T-helper 2 cell treated with Interferon-gamma antibody and Interleukin-4, amounts not matched to agents 5 μg/mL and 100 μg/mL, for 36 hours (primary cell): ENCODE measurements at regions not wholly inside any gene's neighbourhood (a gene's known extent, or its start where the extent isn't known, plus 50 kb on each side); places are given as distances from the start of the nearest gene placed in this dataset.
"Not testable (repeated sequence)": the region's sequence is repeated elsewhere in the genome, so short reads cannot be mapped to it uniquely, and the experiment has no call there.

Experiments
- DNase-seq: peaks from one replicate; pipeline ENCODE4 v3.0.0; 2021; ENCODE audit warnings: low spot score
- H3K27ac Mint-ChIP-seq: one replicate; pipeline ENCODE4 v1.8.0; 2021; ENCODE audit warnings: mild to moderate bottlenecking, mixed read lengths
- H3K27me3 Mint-ChIP-seq: one replicate; pipeline ENCODE4 v1.8.0; 2021; ENCODE audit warnings: low read depth, mixed read lengths
- H3K36me3 Mint-ChIP-seq: one replicate; pipeline ENCODE4 v1.8.0; 2021; ENCODE audit warnings: low read depth, mixed read lengths
- H3K4me1 Mint-ChIP-seq: one replicate; pipeline ENCODE4 v1.8.0; 2021; ENCODE audit warnings: low read depth, mixed read lengths
- H3K4me3 Mint-ChIP-seq: one replicate; pipeline ENCODE4 v1.8.0; 2022; ENCODE audit warnings: mild to moderate bottlenecking, moderate library complexity, mixed read lengths
- H3K9me3 Mint-ChIP-seq: one replicate; pipeline ENCODE4 v1.8.0; 2021; ENCODE audit warnings: mixed read lengths

GRCh38 chr12:131533139-131533538, 177.8 kb upstream of the SFSWAP start:
- no peak overlapping the region for H3K4me3 Mint-ChIP-seq
- peaks cover 11% of the 10 kb centered on the region for H3K4me1 Mint-ChIP-seq
- H3K27ac Mint-ChIP-seq = no peak overlapping the region
- DNase-seq = no peak
- no peaks in the 10 kb centered on the region for H3K9me3 Mint-ChIP-seq
- no peaks in the 10 kb centered on the region for H3K36me3 Mint-ChIP-seq
- no peaks in the 10 kb centered on the region for H3K27me3 Mint-ChIP-seq

- Mint-ChIP-seq H3K27me3 (no peaks in the 10 kb centered on the region), H3K9me3 (no peaks in the 10 kb centered on the region), H3K27ac (peak overlapping the region; percentile 45), H3K4me3 (no peak overlapping the region), H3K36me3 (no peaks in the 10 kb centered on the region), H3K4me1 (peaks cover 4% of the 10 kb centered on the region)
- no peak for DNase-seq
These were observed 175.1 kb upstream of the SFSWAP start for GRCh38 chr12:131535779-131536178.

DNA sequence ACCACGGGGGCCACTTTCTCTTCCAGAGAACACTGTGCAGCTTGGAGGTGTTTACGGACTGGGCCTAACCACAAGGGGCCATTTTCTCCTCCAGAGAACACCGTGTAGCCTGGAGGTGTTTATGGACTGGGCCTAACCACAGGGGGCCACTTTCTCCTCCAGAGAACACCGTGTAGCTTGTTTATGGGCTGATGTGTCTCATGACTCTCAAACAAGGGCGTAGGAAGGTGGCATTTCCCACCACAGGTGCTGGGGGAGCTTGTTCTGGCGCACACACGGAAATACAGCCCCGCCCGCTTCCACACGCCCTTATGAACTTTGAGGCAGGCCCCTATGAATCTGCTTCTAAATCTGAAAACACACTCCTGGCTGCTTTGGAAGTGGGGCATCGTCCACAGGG, 174.6 kb upstream of the SFSWAP start:
- H3K4me1 Mint-ChIP-seq = peaks cover 4% of the 10 kb centered on the region
- H3K27me3 Mint-ChIP-seq = no peaks in the 10 kb centered on the region
- H3K9me3 Mint-ChIP-seq = no peaks in the 10 kb centered on the region
- DNase-seq = peak; percentile 8
- no peak overlapping the region for H3K4me3 Mint-ChIP-seq
- no peak overlapping the region for H3K27ac Mint-ChIP-seq
- H3K36me3 Mint-ChIP-seq = no peaks in the 10 kb centered on the region

GRCh38 chr12:131536766-131537165, 174.1 kb upstream of the SFSWAP start:
- Mint-ChIP-seq H3K27me3 (no peaks in the 10 kb centered on the region), H3K4me1 (peaks cover 4% of the 10 kb centered on the region), H3K27ac (no peak overlapping the region), H3K36me3 (no peaks in the 10 kb centered on the region), H3K4me3 (no peak overlapping the region), H3K9me3 (no peaks in the 10 kb centered on the region)
- DNase-seq = no peak

- Mint-ChIP-seq H3K27me3 (no peaks in the 10 kb centered on the region), H3K27ac (no peak overlapping the region), H3K9me3 (no peaks in the 10 kb centered on the region), H3K4me3 (no peak overlapping the region), H3K36me3 (no peaks in the 10 kb centered on the region), H3K4me1 (peaks cover 4% of the 10 kb centered on the region)
- DNase-seq = no peak
These were observed 173.5 kb upstream of the SFSWAP start for GRCh38 chr12:131537267-131537958.

GRCh38 chr12:131539381-131539780, 171.5 kb upstream of the SFSWAP start:
- Mint-ChIP-seq H3K9me3 (no peaks in the 10 kb centered on the region), H3K27me3 (no peaks in the 10 kb centered on the region), H3K4me3 (no peak overlapping the region), H3K27ac (no peak overlapping the region), H3K4me1 (peaks cover 4% of the 10 kb centered on the region), H3K36me3 (no peaks in the 10 kb centered on the region)
- DNase-seq = no peak

GRCh38 chr12:131540138-131540623, 170.7 kb upstream of the SFSWAP start:
- no peak overlapping the region for H3K27ac Mint-ChIP-seq
- no peak overlapping the region for H3K4me3 Mint-ChIP-seq
- no peaks in the 10 kb centered on the region for H3K27me3 Mint-ChIP-seq
- peaks cover 4% of the 10 kb centered on the region for H3K4me1 Mint-ChIP-seq
- H3K36me3 Mint-ChIP-seq = no peaks in the 10 kb centered on the region
- no peaks in the 10 kb centered on the region for H3K9me3 Mint-ChIP-seq
- no peak for DNase-seq

GRCh38 chr12:131541512-131541911, 169.4 kb upstream of the SFSWAP start:
- not testable (repeated sequence) for DNase-seq, H3K27me3 Mint-ChIP-seq, H3K9me3 Mint-ChIP-seq, H3K27ac Mint-ChIP-seq, H3K4me3 Mint-ChIP-seq, H3K36me3 Mint-ChIP-seq, H3K4me1 Mint-ChIP-seq

DNA sequence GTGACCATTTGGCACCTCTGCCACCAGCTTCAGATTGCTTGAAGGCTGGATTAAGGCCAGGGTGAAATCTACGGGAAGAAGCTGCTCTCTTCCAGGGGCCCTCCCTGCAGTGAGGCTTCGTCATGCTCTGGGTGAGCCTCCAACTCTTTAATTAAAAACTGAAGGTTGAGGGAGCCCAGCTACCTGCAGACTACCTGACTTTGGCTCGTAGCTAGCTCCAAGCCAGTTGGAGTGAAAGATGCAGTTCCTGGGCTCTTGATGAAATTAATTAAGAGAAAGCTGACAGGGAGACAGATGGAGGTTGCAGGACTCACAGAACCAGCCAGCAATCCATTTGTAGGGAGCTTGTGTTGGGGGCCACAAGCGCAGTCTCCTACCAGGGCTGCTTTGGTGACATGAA, 168.5 kb upstream of the SFSWAP start:
- H3K4me1 Mint-ChIP-seq = no peaks in the 10 kb centered on the region
- no peak overlapping the region for H3K4me3 Mint-ChIP-seq
- H3K9me3 Mint-ChIP-seq = no peaks in the 10 kb centered on the region
- no peak for DNase-seq
- H3K27ac Mint-ChIP-seq = no peak overlapping the region
- no peaks in the 10 kb centered on the region for H3K27me3 Mint-ChIP-seq
- H3K36me3 Mint-ChIP-seq = no peaks in the 10 kb centered on the region

DNA sequence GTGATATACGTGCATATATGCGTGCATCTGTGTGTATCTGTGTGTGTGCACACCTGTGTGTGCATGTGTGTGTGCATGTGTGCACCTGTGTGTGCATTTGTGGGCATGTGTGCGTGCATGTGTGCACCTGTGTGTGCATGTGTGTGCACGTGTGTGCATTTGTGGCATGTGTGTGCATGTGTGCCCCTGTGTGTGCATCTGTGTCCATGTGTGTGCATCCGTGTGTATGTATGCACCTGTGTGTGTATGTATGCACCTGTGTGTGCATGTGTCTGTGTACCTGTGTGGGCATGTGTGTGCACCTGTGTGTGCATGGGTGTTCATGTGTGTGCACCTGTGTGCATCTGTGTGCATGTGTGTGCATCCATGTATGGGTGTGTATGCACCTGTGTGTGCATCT, 167.8 kb upstream of the SFSWAP start:
- H3K36me3 Mint-ChIP-seq = no peaks in the 10 kb centered on the region
- no peak for DNase-seq
- no peaks in the 10 kb centered on the region for H3K27me3 Mint-ChIP-seq
- H3K4me3 Mint-ChIP-seq = no peak overlapping the region
- no peaks in the 10 kb centered on the region for H3K4me1 Mint-ChIP-seq
- H3K27ac Mint-ChIP-seq = no peak overlapping the region
- H3K9me3 Mint-ChIP-seq = no peaks in the 10 kb centered on the region

DNA sequence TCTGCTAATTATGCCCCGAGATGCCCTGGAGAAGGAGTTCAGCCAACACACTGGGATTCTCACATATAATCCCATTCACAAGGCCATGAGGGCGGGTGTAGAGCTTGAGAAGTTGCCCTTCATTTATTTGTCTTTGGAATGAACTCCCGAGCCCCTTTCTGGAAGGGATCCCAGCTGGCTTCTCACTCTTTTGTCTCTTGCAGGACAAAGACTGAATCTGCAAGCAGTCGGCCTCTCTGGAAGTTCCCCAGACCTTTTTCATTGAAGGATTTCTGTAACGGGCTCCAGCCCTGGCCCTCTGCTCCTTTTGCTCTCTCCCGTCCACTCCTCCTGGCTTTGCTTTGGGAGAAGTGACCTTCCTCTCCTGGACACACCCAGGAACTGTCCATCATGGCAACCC, 163.3 kb upstream of the SFSWAP start:
- no peak overlapping the region for H3K4me3 Mint-ChIP-seq
- no peaks in the 10 kb centered on the region for H3K27me3 Mint-ChIP-seq
- H3K4me1 Mint-ChIP-seq = no peaks in the 10 kb centered on the region
- H3K27ac Mint-ChIP-seq = no peak overlapping the region
- no peaks in the 10 kb centered on the region for H3K9me3 Mint-ChIP-seq
- no peaks in the 10 kb centered on the region for H3K36me3 Mint-ChIP-seq
- no peak for DNase-seq

DNA sequence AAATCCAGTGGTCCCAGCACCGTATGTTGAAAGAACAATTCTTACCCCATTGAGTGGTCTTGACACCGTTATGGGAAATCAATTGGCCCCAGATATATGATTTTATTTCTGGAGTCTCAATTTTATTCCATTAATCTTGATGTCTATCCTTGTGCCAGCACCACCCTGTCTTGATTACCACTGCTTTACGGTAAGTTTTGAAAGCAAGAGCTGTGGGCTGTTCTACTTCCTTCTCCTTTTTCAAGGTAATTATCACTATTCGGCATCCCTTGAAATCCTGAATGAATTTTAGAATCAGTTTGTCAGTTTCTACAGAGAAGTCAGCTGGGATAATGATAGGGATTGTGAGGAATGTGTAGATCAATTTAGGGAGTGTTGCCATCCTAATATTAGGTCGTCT, 160.8 kb upstream of the SFSWAP start:
- no peak overlapping the region for H3K27ac Mint-ChIP-seq
- no peak for DNase-seq
- no peaks in the 10 kb centered on the region for H3K36me3 Mint-ChIP-seq
- no peaks in the 10 kb centered on the region for H3K4me1 Mint-ChIP-seq
- H3K9me3 Mint-ChIP-seq = no peaks in the 10 kb centered on the region
- no peak overlapping the region for H3K4me3 Mint-ChIP-seq
- H3K27me3 Mint-ChIP-seq = no peaks in the 10 kb centered on the region

GRCh38 chr12:131551675-131552491, 159.0 kb upstream of the SFSWAP start:
- no peaks in the 10 kb centered on the region for H3K9me3 Mint-ChIP-seq
- no peak overlapping the region for H3K27ac Mint-ChIP-seq
- no peak for DNase-seq
- no peaks in the 10 kb centered on the region for H3K27me3 Mint-ChIP-seq
- no peak overlapping the region for H3K4me3 Mint-ChIP-seq
- H3K4me1 Mint-ChIP-seq = no peaks in the 10 kb centered on the region
- no peaks in the 10 kb centered on the region for H3K36me3 Mint-ChIP-seq

DNA sequence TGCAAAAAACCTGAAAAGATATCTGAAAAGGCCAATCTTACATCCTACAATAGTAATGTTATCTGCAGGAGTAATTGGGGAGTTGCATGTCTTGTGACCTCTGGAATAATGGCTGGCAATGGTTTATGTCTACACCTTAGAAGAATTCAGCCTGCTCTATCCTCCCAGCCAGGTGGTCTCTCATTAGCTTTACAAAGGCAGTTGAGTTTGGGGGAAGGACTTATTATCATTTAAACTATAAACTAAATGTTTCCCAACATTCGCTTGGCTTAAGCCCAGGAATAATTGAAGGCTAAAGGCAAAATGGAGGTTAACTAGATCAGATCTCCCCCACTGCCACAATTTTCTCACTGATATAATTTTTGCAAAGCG, 158.4 kb upstream of the SFSWAP start:
- no peaks in the 10 kb centered on the region for H3K4me1 Mint-ChIP-seq
- H3K27me3 Mint-ChIP-seq = no peaks in the 10 kb centered on the region
- H3K36me3 Mint-ChIP-seq = no peaks in the 10 kb centered on the region
- no peak overlapping the region for H3K4me3 Mint-ChIP-seq
- H3K9me3 Mint-ChIP-seq = no peaks in the 10 kb centered on the region
- no peak for DNase-seq
- no peak overlapping the region for H3K27ac Mint-ChIP-seq
